MM.1S (cell line): ENCODE measurements at regions not wholly inside any gene's neighbourhood (a gene's known extent, or its start where the extent isn't known, plus 50 kb on each side); places are given as distances from the start of the nearest gene placed in this dataset.

Experiments used
- DNase-seq: peaks from one replicate; pipeline ENCODE4 v3.0.0-alpha.2; 2015
- H2AFZ ChIP-seq: fragments of 300-600 bp; sonication (generic); 2 replicates; pipeline ENCODE4 v1.6.0; 2016; ENCODE audit warnings: antibody characterized with exemption, low read length
- H3F3A ChIP-seq: fragments of 300-600 bp; sonication (generic); 2 replicates; pipeline ENCODE4 v1.6.1; 2016; ENCODE audit warnings: mild to moderate bottlenecking, antibody characterized with exemption, low read length, moderate library complexity, mixed read lengths; ENCODE audit not compliant: insufficient read depth
- H3K27ac ChIP-seq: fragments of 300-600 bp; sonication (generic); 2 replicates; pipeline ENCODE4 v1.5.1; 2016; ENCODE audit warnings: mild to moderate bottlenecking, low read length
- H3K27me3 ChIP-seq: fragments of 300-600 bp; sonication (generic); replicated peaks from 2 replicates; pipeline ENCODE4 v1.6.0; 2016; ENCODE audit warnings: low read length; ENCODE audit not compliant: insufficient read depth
- H3K36me3 ChIP-seq: fragments of 300-600 bp; sonication (generic); replicated peaks from 2 replicates; pipeline ENCODE4 v1.6.1; 2016; ENCODE audit warnings: mild to moderate bottlenecking, low read length, mixed read lengths; ENCODE audit not compliant: insufficient read depth
- H3K4me1 ChIP-seq: fragments of 300-600 bp; sonication (generic); 2 replicates; pipeline ENCODE4 v1.6.1; 2016; ENCODE audit warnings: low read length, mixed read lengths
- H3K4me2 ChIP-seq: fragments of 300-600 bp; sonication (generic); 2 replicates; pipeline ENCODE4 v1.6.0; 2016; ENCODE audit warnings: low read depth, low read length
- H3K4me3 ChIP-seq: fragments of 300-600 bp; sonication (generic); 2 replicates; pipeline ENCODE4 v1.5.1; 2016; ENCODE audit warnings: low read length, mixed read lengths
- H3K79me2 ChIP-seq: fragments of 300-600 bp; sonication (generic); 2 replicates; pipeline ENCODE4 v1.6.1; 2016; ENCODE audit warnings: mixed run types, low read length, mixed read lengths
- H3K9ac ChIP-seq: fragments of 300-600 bp; sonication (generic); 2 replicates; pipeline ENCODE4 v1.6.1; 2016; ENCODE audit warnings: low read length, mixed read lengths
- H3K9me2 ChIP-seq: fragments of 300-600 bp; sonication (generic); replicated peaks from 2 replicates; pipeline ENCODE4 v1.6.1; 2016; ENCODE audit warnings: mild to moderate bottlenecking, low read length, mixed read lengths; ENCODE audit not compliant: insufficient read depth
- H3K9me3 ChIP-seq: fragments of 300-600 bp; sonication (generic); replicated peaks from 2 replicates; pipeline ENCODE4 v1.6.1; 2016; ENCODE audit warnings: mild to moderate bottlenecking, low read length, mixed read lengths; ENCODE audit not compliant: insufficient read depth
- H4K20me1 ChIP-seq: fragments of 300-600 bp; sonication (generic); 2 replicates; pipeline ENCODE4 v1.6.1; 2016; ENCODE audit warnings: mild to moderate bottlenecking, low read length, moderate library complexity, mixed read lengths; ENCODE audit not compliant: insufficient read depth
- EZH2 ChIP-seq: fragments of 300-600 bp; sonication (generic); optimal IDR thresholded peaks from 2 replicates; pipeline ENCODE3; 2017; ENCODE audit warnings: low read depth, mild to moderate bottlenecking, antibody characterized with exemption, low read length, mixed read lengths
- EZH2phosphoT487 ChIP-seq: fragments of 300-600 bp; sonication (generic); IDR thresholded peaks from 2 replicates; pipeline ENCODE4 v1.6.1; 2018; ENCODE audit warnings: antibody characterized with exemption, low read length
- TF ChIP-seq, protein P1 (sequence below): fragments of 300-600 bp; sonication (generic); IDR thresholded peaks from 2 replicates; pipeline ENCODE4 v1.5.1; 2016; ENCODE audit warnings: antibody characterized with exemption, low read length, mixed read lengths

DNA sequence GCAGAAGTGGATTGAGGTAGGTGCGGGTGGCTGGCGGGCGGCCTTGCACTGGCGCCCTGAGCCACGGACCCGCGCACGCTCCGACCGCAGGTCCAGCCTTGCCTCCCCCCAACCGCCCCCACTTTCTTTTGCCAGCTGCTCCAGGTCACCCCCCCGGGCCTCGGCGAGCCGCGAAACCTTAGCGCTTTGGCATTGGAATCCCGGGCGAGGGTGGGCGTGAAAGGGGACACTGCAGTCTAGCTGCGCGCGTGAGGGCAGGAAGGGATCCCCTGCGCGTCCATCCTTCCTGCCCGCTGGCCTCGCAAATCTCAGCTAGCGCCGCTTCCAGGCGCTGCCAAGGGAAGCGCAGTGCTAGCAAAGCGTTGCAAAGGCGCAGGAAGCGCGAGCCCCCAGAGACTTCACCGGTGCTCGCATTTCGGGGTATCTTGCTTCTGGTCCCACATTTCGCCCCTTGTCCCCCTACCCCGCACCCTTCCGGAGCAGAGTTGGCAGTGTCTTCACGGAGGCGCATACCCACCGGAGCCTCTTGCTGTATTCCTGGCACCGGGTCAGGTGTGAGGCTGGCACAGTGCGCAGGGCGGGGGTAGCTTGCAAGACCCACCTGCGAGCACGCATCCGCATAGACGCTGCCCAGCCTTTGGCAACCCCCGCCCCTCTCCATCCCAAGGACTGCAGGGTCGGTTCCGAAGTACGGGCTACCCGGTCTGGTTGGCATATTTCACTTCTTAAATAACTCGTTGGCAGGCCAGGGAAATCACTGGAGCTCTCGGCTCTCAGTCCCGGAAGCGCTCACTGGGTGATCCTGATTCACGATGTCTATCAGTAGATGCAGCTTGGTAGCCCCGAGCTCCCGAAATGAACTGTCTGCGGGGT, 104.4 kb downstream of the UCHL1 start:
- Histone ChIP-seq H3K4me2 (peak overlapping the region; percentile 97), H3K79me2 (no peaks in the 10 kb centered on the region)

DNA sequence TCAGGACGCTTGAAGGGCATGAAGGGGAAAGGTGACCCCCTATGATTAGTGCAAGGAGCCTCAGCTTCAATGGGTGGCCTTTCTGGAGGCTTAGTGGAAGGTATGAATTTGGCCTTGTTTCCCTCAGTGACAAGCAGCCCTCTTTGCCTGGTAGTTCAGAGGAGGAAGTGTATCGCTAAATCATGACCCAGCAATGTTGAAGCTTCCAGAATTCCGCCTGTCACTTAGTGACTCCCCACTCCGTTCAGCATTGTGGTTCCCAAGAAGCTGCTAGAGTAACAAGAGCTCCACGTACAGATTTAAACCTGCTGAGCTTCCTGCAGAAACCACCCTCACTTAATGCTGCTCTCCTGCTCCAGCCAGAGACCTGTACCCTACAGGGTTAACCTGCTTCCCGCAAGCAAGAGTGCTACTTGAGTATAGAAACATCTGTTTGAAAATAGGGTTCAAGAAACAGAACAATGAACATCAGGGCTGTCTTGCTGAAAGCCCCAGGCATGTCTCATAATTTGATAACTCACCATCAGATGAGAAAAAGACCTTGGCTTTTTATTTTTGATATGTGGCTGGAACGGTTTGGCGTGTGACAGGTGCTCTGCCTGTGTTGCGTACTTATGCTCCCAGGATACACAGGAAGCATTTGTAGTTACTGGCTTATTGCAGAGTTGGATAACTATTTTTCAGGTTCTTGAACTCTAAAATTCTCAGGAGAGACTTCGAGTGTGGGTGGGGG, 105.2 kb downstream of the UCHL1 start:
- Histone ChIP-seq H4K20me1 (no peaks in the 10 kb centered on the region), H3K27ac (no peak overlapping the region), H3K4me3 (no peak overlapping the region), H3K9ac (no peak overlapping the region), H3K9me2 (no peaks in the 10 kb centered on the region), H3K9me3 (no peaks in the 10 kb centered on the region), H3K4me1 (no peaks in the 10 kb centered on the region), H3K79me2 (no peaks in the 10 kb centered on the region), H2AFZ (no peak overlapping the region), H3K27me3 (no peaks in the 10 kb centered on the region), H3K36me3 (no peaks in the 10 kb centered on the region), H3F3A (no peaks in the 10 kb centered on the region), H3K4me2 (no peak overlapping the region)
- TF ChIP-seq, protein P1, sequence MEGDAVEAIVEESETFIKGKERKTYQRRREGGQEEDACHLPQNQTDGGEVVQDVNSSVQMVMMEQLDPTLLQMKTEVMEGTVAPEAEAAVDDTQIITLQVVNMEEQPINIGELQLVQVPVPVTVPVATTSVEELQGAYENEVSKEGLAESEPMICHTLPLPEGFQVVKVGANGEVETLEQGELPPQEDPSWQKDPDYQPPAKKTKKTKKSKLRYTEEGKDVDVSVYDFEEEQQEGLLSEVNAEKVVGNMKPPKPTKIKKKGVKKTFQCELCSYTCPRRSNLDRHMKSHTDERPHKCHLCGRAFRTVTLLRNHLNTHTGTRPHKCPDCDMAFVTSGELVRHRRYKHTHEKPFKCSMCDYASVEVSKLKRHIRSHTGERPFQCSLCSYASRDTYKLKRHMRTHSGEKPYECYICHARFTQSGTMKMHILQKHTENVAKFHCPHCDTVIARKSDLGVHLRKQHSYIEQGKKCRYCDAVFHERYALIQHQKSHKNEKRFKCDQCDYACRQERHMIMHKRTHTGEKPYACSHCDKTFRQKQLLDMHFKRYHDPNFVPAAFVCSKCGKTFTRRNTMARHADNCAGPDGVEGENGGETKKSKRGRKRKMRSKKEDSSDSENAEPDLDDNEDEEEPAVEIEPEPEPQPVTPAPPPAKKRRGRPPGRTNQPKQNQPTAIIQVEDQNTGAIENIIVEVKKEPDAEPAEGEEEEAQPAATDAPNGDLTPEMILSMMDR: no peak
- TF ChIP-seq EZH2phosphoT487: no peak
- no peak for TF ChIP-seq EZH2
- no peak for DNase-seq

More for the DNA sequence above, 104.4 kb downstream of the UCHL1 start:
- Histone ChIP-seq H3F3A (no peaks in the 10 kb centered on the region), H3K36me3 (no peaks in the 10 kb centered on the region), H3K4me3 (peak overlapping the region; percentile 70), H3K27me3 (no peaks in the 10 kb centered on the region), H3K9me2 (no peaks in the 10 kb centered on the region), H2AFZ (peak overlapping the region; percentile 88), H3K9me3 (no peaks in the 10 kb centered on the region), H3K9ac (peak overlapping the region; percentile 31; the same call in 1 of the 2 replicates), H3K4me1 (no peaks in the 10 kb centered on the region), H4K20me1 (no peaks in the 10 kb centered on the region), H3K27ac (no peak overlapping the region)
- TF ChIP-seq, protein P1: no peak
- TF ChIP-seq EZH2phosphoT487: no peak
- no peak for TF ChIP-seq EZH2
- no peak for DNase-seq

DNA sequence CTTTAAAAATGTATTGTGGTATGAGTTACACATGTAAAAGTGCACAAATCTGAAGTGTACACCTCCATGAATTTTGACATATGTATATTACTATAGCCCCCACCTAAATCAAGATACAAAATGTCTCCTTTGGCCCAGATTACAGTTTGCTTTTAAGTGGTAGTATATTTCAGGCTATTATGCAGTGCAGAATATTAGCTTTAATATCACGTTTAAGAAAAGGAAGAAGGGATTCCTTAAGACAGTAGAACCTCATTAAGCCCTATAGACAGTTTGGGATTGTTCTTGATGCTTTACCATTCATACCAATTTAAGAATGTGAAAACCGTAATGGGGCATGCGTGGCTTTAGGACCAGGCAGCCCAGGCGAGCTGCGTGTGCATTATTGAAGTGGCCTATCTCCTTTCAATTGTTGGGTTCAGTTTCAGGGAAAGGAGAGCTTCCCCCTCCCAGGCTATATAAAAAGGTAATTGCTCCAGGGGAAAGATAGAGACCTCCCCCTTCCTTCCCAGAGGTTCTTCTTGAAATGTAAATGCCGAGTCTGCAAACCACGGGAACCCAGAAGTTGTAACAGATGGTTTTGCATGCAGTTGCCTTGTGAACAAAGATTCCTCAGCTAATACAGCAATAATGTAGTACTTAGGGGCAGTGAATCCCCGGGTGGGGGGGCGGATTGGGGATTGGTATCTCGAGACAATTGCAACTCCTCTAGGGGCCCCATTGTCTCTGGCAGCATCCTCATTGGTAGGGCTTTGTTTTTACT, 106.1 kb downstream of the UCHL1 start:
- H3K9ac ChIP-seq: no peak overlapping the region
- no peaks in the 10 kb centered on the region for H3K4me1 ChIP-seq
- DNase-seq: no peak
- H3K4me2 ChIP-seq: no peak overlapping the region
- no peaks in the 10 kb centered on the region for H3K27me3 ChIP-seq
- H3F3A ChIP-seq: no peaks in the 10 kb centered on the region
- TF ChIP-seq EZH2 (no peak), EZH2phosphoT487 (no peak)
- TF ChIP-seq, protein P1: no peak
- no peaks in the 10 kb centered on the region for H3K79me2 ChIP-seq
- H2AFZ ChIP-seq: no peak overlapping the region
- H3K4me3 ChIP-seq: no peak overlapping the region
- no peaks in the 10 kb centered on the region for H4K20me1 ChIP-seq
- H3K36me3 ChIP-seq: no peaks in the 10 kb centered on the region
- H3K9me2 ChIP-seq: no peaks in the 10 kb centered on the region
- H3K9me3 ChIP-seq: no peaks in the 10 kb centered on the region
- no peak overlapping the region for H3K27ac ChIP-seq
